Immature natural killer cell (primary cell): ENCODE measurements at regions not wholly inside any gene's neighbourhood (a gene's known extent, or its start where the extent isn't known, plus 50 kb on each side); places are given as distances from the start of the nearest gene placed in this dataset.

ENCODE experiments used
- DNase-seq, 3 donors: peaks; one replicate each; pipeline ENCODE4 v3.0.0; 2022; ENCODE audit warnings: mixed read lengths in 1 of 3
- H3K27ac Mint-ChIP-seq, 6 donors: one replicate each; pipeline ENCODE4 v1.8.0; 2020; ENCODE audit warnings: mixed read lengths in 6 of 6, mild to moderate bottlenecking in 5 of 6, inconsistent platforms in 4 of 6, moderate library complexity in 3 of 6
- H3K27me3 Mint-ChIP-seq, 3 donors: one replicate each; pipeline ENCODE4 v1.8.0; 2020 to 2021; ENCODE audit warnings: low read depth in 3 of 3, mild to moderate bottlenecking in 3 of 3, mixed read lengths in 3 of 3, moderate library complexity in 3 of 3, inconsistent platforms in 1 of 3
- H3K36me3 Mint-ChIP-seq, 3 donors: one replicate each; pipeline ENCODE4 v1.8.0; 2020; ENCODE audit warnings: mixed read lengths in 3 of 3, inconsistent platforms in 2 of 3, mild to moderate bottlenecking in 2 of 3
- H3K4me1 Mint-ChIP-seq, 2 donors: one replicate each; pipeline ENCODE4 v1.8.0; 2020; ENCODE audit warnings: inconsistent platforms in 2 of 2, mild to moderate bottlenecking in 2 of 2, mixed read lengths in 2 of 2, moderate library complexity in 1 of 2
- H3K4me3 Mint-ChIP-seq, 5 donors: one replicate each; pipeline ENCODE4 v1.8.0; 2020; ENCODE audit warnings: mild to moderate bottlenecking in 5 of 5, mixed read lengths in 5 of 5, inconsistent platforms in 3 of 5, moderate library complexity in 3 of 5
- H3K9me3 Mint-ChIP-seq, 6 donors: one replicate each; pipeline ENCODE4 v1.8.0; 2020; ENCODE audit warnings: mild to moderate bottlenecking in 6 of 6, mixed read lengths in 6 of 6, inconsistent platforms in 4 of 6, moderate library complexity in 3 of 6

- peaks cover 0 to 2% (median 0%) of the 10 kb centered on the region in 3 donors for H3K36me3 Mint-ChIP-seq
These were observed 1103.0 kb upstream of the PHF14 start for GRCh38 chr7:9870674-9871073.

GRCh38 chr7:9874182-9874581 lies 1099.5 kb upstream of the PHF14 start:
- no peaks in the 10 kb centered on the region for H3K4me1 Mint-ChIP-seq
- no peaks in the 10 kb centered on the region for H3K27me3 Mint-ChIP-seq
- peaks cover 0 to 2% (median 0%) of the 10 kb centered on the region in 3 donors for H3K36me3 Mint-ChIP-seq
- H3K27ac Mint-ChIP-seq = no peak overlapping the region
- DNase-seq = no peak
- H3K4me3 Mint-ChIP-seq = no peak overlapping the region
- peaks cover 4 to 33% (median 26%) of the 10 kb centered on the region in 6 donors for H3K9me3 Mint-ChIP-seq

More at GRCh38 chr7:9870674-9871073, 1103.0 kb upstream of the PHF14 start:
- Mint-ChIP-seq H3K4me3 (no peak overlapping the region), H3K27ac (no peak overlapping the region), H3K4me1 (no peaks in the 10 kb centered on the region), H3K27me3 (no peaks in the 10 kb centered on the region), H3K9me3 (peaks cover 4 to 45% (median 21%) of the 10 kb centered on the region in 6 donors)
- no peak for DNase-seq

- Mint-ChIP-seq H3K27ac (no peak overlapping the region), H3K4me1 (no peaks in the 10 kb centered on the region), H3K9me3 (peaks cover 2 to 32% (median 21%) of the 10 kb centered on the region in 6 donors), H3K4me3 (no peak overlapping the region), H3K36me3 (peaks cover 0 to 2% (median 0%) of the 10 kb centered on the region in 3 donors), H3K27me3 (no peaks in the 10 kb centered on the region)
- DNase-seq = no peak
These were observed 1097.6 kb upstream of the PHF14 start for GRCh38 chr7:9876053-9876452.

- no peaks in the 10 kb centered on the region for H3K36me3 Mint-ChIP-seq
- no peaks in the 10 kb centered on the region for H3K27me3 Mint-ChIP-seq
These were observed 1084.1 kb upstream of the PHF14 start for GRCh38 chr7:9889554-9889953.

GRCh38 chr7:9890092-9890491 lies 1083.6 kb upstream of the PHF14 start:
- H3K9me3 Mint-ChIP-seq = peaks cover 12 to 61% (median 28%) of the 10 kb centered on the region in 6 donors
- H3K4me3 Mint-ChIP-seq = no peak overlapping the region
- no peak for DNase-seq
- H3K27me3 Mint-ChIP-seq = no peaks in the 10 kb centered on the region
- H3K4me1 Mint-ChIP-seq = no peaks in the 10 kb centered on the region
- no peaks in the 10 kb centered on the region for H3K36me3 Mint-ChIP-seq
- H3K27ac Mint-ChIP-seq = no peak overlapping the region

More at GRCh38 chr7:9889554-9889953, 1084.1 kb upstream of the PHF14 start:
- Mint-ChIP-seq H3K9me3 (peaks cover 12 to 61% (median 27%) of the 10 kb centered on the region in 6 donors), H3K27ac (no peak overlapping the region), H3K4me3 (no peak overlapping the region), H3K4me1 (no peaks in the 10 kb centered on the region)
- no peak for DNase-seq

GRCh38 chr7:9891056-9891455 lies 1082.6 kb upstream of the PHF14 start:
- Mint-ChIP-seq H3K4me1 (no peaks in the 10 kb centered on the region), H3K27ac (no peak overlapping the region), H3K9me3 (peaks cover 11 to 63% (median 32%) of the 10 kb centered on the region in 6 donors), H3K4me3 (no peak overlapping the region), H3K27me3 (no peaks in the 10 kb centered on the region), H3K36me3 (no peaks in the 10 kb centered on the region)
- DNase-seq = no peak

- Mint-ChIP-seq H3K27ac (no peak overlapping the region), H3K4me3 (no peak overlapping the region), H3K4me1 (no peaks in the 10 kb centered on the region), H3K27me3 (peaks cover 0 to 2% (median 0%) of the 10 kb centered on the region in 3 donors), H3K36me3 (no peaks in the 10 kb centered on the region), H3K9me3 (peaks cover 10 to 62% (median 41%) of the 10 kb centered on the region in 6 donors)
- no peak for DNase-seq
These were observed 1073.3 kb upstream of the PHF14 start for GRCh38 chr7:9900339-9900738.

GRCh38 chr7:9921326-9921725 lies 1052.3 kb upstream of the PHF14 start:
- Mint-ChIP-seq H3K4me3 (no peak overlapping the region), H3K27me3 (no peaks in the 10 kb centered on the region), H3K4me1 (no peaks in the 10 kb centered on the region), H3K9me3 (peaks cover 10 to 48% (median 26%) of the 10 kb centered on the region in 6 donors), H3K36me3 (peaks cover 0 to 5% (median 0%) of the 10 kb centered on the region in 3 donors), H3K27ac (no peak overlapping the region)
- DNase-seq = no peak

- Mint-ChIP-seq H3K4me1 (peaks cover 0 to 5% of the 10 kb centered on the region in 2 donors), H3K27ac (no peak overlapping the region), H3K36me3 (no peaks in the 10 kb centered on the region), H3K27me3 (no peaks in the 10 kb centered on the region), H3K4me3 (no peak overlapping the region), H3K9me3 (peaks cover 0 to 15% (median 6%) of the 10 kb centered on the region in 6 donors)
- no peak for DNase-seq
These were observed 1035.6 kb upstream of the PHF14 start for GRCh38 chr7:9937944-9938631.

- Mint-ChIP-seq H3K4me1 (peaks cover 0 to 5% of the 10 kb centered on the region in 2 donors), H3K9me3 (peaks cover 0 to 12% (median 5%) of the 10 kb centered on the region in 6 donors), H3K27me3 (no peaks in the 10 kb centered on the region), H3K27ac (no peak overlapping the region), H3K36me3 (no peaks in the 10 kb centered on the region), H3K4me3 (no peak overlapping the region)
- no peak for DNase-seq
These were observed 1034.5 kb upstream of the PHF14 start for GRCh38 chr7:9939176-9939575.

GRCh38 chr7:9945131-9945530 lies 1028.5 kb upstream of the PHF14 start:
- no peaks in the 10 kb centered on the region for H3K36me3 Mint-ChIP-seq
- H3K4me3 Mint-ChIP-seq = no peak overlapping the region
- no peaks in the 10 kb centered on the region for H3K27me3 Mint-ChIP-seq
- peaks cover 3 to 36% (median 12%) of the 10 kb centered on the region in 6 donors for H3K9me3 Mint-ChIP-seq
- no peak for DNase-seq
- H3K27ac Mint-ChIP-seq = no peak overlapping the region
- no peaks in the 10 kb centered on the region for H3K4me1 Mint-ChIP-seq

- no peak for DNase-seq
- peaks cover 3 to 36% (median 12%) of the 10 kb centered on the region in 6 donors for H3K9me3 Mint-ChIP-seq
- H3K36me3 Mint-ChIP-seq = no peaks in the 10 kb centered on the region
These were observed 1027.8 kb upstream of the PHF14 start for GRCh38 chr7:9945857-9946256.

GRCh38 chr7:9955138-9955537 lies 1018.5 kb upstream of the PHF14 start:
- no peak for DNase-seq
- no peak overlapping the region for H3K4me3 Mint-ChIP-seq
- no peaks in the 10 kb centered on the region for H3K27me3 Mint-ChIP-seq
- H3K9me3 Mint-ChIP-seq = peaks cover 1 to 46% (median 21%) of the 10 kb centered on the region in 6 donors
- H3K4me1 Mint-ChIP-seq = no peaks in the 10 kb centered on the region
- no peaks in the 10 kb centered on the region for H3K36me3 Mint-ChIP-seq
- H3K27ac Mint-ChIP-seq = no peak overlapping the region

More at GRCh38 chr7:9945857-9946256, 1027.8 kb upstream of the PHF14 start:
- Mint-ChIP-seq H3K4me3 (no peak overlapping the region), H3K27ac (no peak overlapping the region), H3K27me3 (no peaks in the 10 kb centered on the region), H3K4me1 (no peaks in the 10 kb centered on the region)

GRCh38 chr7:9958486-9958885 lies 1015.2 kb upstream of the PHF14 start:
- H3K4me3 Mint-ChIP-seq = no peak overlapping the region
- H3K9me3 Mint-ChIP-seq = peaks cover 15 to 50% (median 23%) of the 10 kb centered on the region in 6 donors
- H3K36me3 Mint-ChIP-seq = no peaks in the 10 kb centered on the region
- H3K27me3 Mint-ChIP-seq = no peaks in the 10 kb centered on the region
- DNase-seq = no peak
- no peak overlapping the region for H3K27ac Mint-ChIP-seq
- no peaks in the 10 kb centered on the region for H3K4me1 Mint-ChIP-seq

GRCh38 chr7:9960460-9960859 lies 1013.2 kb upstream of the PHF14 start:
- no peaks in the 10 kb centered on the region for H3K27me3 Mint-ChIP-seq
- H3K36me3 Mint-ChIP-seq = no peaks in the 10 kb centered on the region
- H3K27ac Mint-ChIP-seq = no peak overlapping the region
- no peaks in the 10 kb centered on the region for H3K4me1 Mint-ChIP-seq
- peaks cover 10 to 33% (median 15%) of the 10 kb centered on the region in 6 donors for H3K9me3 Mint-ChIP-seq
- no peak overlapping the region for H3K4me3 Mint-ChIP-seq
- DNase-seq = no peak
